ENCODE measurements at regions not wholly inside any gene's neighbourhood (a gene's known extent, or its start where the extent isn't known, plus 50 kb on each side); places are given as distances from the start of the nearest gene placed in this dataset.

- TF ChIP-seq CTCF (IDR thresholded peaks at IDR 0.05; ENCODE audit: insufficient read depth, low read depth, low read length) (no peak), EZH2 (IDR thresholded peaks at IDR 0.05; ENCODE audit: insufficient read depth, low read length) (no peak)
These were observed 233.6 kb downstream of the BCL11B start for GRCh38 chr14:99038431-99038820.

All from astrocyte (in vitro differentiated cells and primary cell).